GM12891 (cell line): ENCODE measurements at regions not wholly inside any gene's neighbourhood (a gene's known extent, or its start where the extent isn't known, plus 50 kb on each side); places are given as distances from the start of the nearest gene placed in this dataset.

Experiments used
- POLR2A ChIP-seq: IDR thresholded peaks from 2 replicates; pipeline ENCODE4 v1.6.1; 2011; ENCODE audit warnings: low read depth, low read length, control low read depth
- POLR2AphosphoS5 ChIP-seq: IDR thresholded peaks from 2 replicates; pipeline ENCODE4 v1.6.1; 2011; ENCODE audit warnings: low read depth, low read length, control low read depth
- POU2F2 ChIP-seq: IDR thresholded peaks from 2 replicates; pipeline ENCODE4 v1.6.1; 2011; ENCODE audit warnings: low read depth, mild to moderate bottlenecking, control low read depth, low read length, moderate library complexity
- SPI1 ChIP-seq: IDR thresholded peaks from 2 replicates; pipeline ENCODE4 v1.6.1; 2011; ENCODE audit warnings: low read depth, low read length, control low read depth
- TAF1 ChIP-seq: IDR thresholded peaks from 2 replicates; pipeline ENCODE4 v1.6.1; 2011; ENCODE audit warnings: low read depth, low read length, control low read depth

- TF ChIP-seq POLR2A, result no peak
- no peak for TF ChIP-seq TAF1
- TF ChIP-seq POLR2AphosphoS5, result no peak
- TF ChIP-seq SPI1, result no peak
- TF ChIP-seq POU2F2, result no peak
Measured at GRCh38 chrY:13149148-13149547, 244.5 kb downstream of the DDX3Y start.
